ENCODE measurements at regions not wholly inside any gene's neighbourhood (a gene's known extent, or its start where the extent isn't known, plus 50 kb on each side); places are given as distances from the start of the nearest gene placed in this dataset.

DNA sequence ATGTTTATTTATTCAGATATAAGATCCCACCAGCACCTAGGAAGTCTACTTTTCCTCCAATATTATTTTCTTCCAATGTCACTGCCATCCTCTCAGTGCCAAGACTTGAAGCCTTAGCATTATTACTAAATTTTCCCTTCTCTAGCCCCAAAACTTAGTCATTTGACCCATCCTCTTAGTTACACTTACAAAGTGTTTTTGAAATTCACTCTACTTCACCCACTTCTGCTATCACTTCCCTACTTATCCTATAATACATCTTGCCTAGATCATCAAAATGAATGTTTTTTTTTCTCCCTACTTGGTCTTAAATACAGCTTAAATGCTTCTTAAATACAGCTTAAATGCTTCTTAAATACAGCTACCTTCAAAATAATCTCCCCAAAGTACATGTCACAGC, 376.6 kb downstream of the RSL24D1 start:
- peaks cover 14% of the 10 kb centered on the region for H3K9me3 Mint-ChIP-seq
- no peak overlapping the region for H3K27ac Mint-ChIP-seq
- H3K4me1 Mint-ChIP-seq: no peaks in the 10 kb centered on the region
- TF ChIP-seq, protein P1, sequence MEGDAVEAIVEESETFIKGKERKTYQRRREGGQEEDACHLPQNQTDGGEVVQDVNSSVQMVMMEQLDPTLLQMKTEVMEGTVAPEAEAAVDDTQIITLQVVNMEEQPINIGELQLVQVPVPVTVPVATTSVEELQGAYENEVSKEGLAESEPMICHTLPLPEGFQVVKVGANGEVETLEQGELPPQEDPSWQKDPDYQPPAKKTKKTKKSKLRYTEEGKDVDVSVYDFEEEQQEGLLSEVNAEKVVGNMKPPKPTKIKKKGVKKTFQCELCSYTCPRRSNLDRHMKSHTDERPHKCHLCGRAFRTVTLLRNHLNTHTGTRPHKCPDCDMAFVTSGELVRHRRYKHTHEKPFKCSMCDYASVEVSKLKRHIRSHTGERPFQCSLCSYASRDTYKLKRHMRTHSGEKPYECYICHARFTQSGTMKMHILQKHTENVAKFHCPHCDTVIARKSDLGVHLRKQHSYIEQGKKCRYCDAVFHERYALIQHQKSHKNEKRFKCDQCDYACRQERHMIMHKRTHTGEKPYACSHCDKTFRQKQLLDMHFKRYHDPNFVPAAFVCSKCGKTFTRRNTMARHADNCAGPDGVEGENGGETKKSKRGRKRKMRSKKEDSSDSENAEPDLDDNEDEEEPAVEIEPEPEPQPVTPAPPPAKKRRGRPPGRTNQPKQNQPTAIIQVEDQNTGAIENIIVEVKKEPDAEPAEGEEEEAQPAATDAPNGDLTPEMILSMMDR (IDR thresholded peaks at IDR 0.05; ENCODE audit: unreplicated experiment in 3 of 3): no peak
- H3K36me3 Mint-ChIP-seq (ENCODE audit: low read depth): no peaks in the 10 kb centered on the region
- no peak overlapping the region for H3K4me3 Mint-ChIP-seq
- no peaks in the 10 kb centered on the region for H3K27me3 Mint-ChIP-seq (ENCODE audit: low read depth)

DNA sequence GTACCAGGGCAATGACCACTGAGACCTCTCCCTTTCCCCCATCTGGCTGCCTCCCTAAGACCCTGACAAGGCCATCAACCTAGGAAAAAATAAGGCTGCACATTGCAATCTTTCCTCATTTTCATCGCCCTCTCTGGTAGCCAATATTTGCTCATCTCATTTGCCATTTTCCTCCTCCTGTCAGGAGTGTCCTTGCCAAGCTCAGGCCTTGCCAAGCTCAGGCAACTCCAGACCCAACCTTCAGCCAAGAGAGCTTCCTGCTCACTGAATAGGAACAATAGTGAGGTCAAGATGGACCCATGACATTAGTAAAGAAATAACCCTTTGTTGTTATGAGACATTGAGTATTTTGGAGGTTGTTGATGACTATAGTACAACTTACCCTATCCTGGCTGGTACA, 380.3 kb downstream of the RSL24D1 start:
- Mint-ChIP-seq H3K27ac (no peak overlapping the region), H3K27me3 (ENCODE audit: low read depth) (no peaks in the 10 kb centered on the region), H3K4me1 (no peaks in the 10 kb centered on the region), H3K4me3 (no peak overlapping the region), H3K36me3 (ENCODE audit: low read depth) (no peaks in the 10 kb centered on the region), H3K9me3 (peaks cover 16% of the 10 kb centered on the region)
- TF ChIP-seq, protein P1 (IDR thresholded peaks at IDR 0.05; ENCODE audit: unreplicated experiment in 3 of 3): no peak

DNA sequence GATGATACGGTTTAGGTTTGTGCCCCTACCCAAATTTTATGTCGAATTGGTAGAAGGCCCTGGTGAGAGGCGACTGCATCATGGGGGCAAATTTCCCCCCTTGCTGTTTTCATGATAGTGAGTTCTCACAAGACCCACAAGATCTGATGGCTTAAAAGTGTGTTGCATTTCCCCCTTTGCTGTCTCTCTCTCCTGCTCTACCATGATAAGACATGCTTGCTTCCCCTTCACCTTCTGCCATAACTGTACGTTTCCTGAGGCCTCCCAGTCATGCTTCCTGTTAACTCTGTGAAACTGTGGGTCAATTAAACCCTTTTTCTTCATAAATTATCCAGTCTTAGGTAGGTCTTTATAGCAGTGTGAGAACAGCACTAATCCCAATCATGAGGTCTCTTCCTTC, 381.2 kb downstream of the RSL24D1 start:
- Mint-ChIP-seq H3K4me3 (no peak overlapping the region), H3K4me1 (no peaks in the 10 kb centered on the region), H3K27ac (no peak overlapping the region), H3K36me3 (ENCODE audit: low read depth) (no peaks in the 10 kb centered on the region), H3K9me3 (peaks cover 16% of the 10 kb centered on the region), H3K27me3 (ENCODE audit: low read depth) (no peaks in the 10 kb centered on the region)
- TF ChIP-seq, protein P1 (IDR thresholded peaks at IDR 0.05; ENCODE audit: unreplicated experiment in 3 of 3): no peak

DNA sequence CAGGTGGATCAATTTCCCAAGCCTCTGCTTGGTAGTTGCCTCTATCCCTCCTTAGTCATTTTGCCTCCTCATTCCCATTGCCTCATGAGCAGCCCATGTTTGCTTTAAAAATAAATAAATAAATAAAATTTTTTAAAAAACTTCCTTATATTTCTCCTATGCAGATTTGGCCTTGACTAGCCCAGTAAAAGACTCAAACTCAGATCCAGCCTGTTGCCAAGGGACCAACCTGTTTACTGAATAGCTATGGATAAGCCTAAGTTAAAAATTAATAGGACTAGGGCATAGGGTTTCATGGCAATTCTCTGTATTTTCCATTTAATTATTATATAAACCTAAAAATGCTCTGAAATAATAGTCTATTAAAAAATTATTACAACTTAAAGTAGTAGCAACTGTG, 384.4 kb downstream of the RSL24D1 start:
- no peak overlapping the region for H3K27ac Mint-ChIP-seq
- H3K27me3 Mint-ChIP-seq (ENCODE audit: low read depth): no peaks in the 10 kb centered on the region
- no peaks in the 10 kb centered on the region for H3K36me3 Mint-ChIP-seq (ENCODE audit: low read depth)
- no peaks in the 10 kb centered on the region for H3K4me1 Mint-ChIP-seq
- peaks cover 16% of the 10 kb centered on the region for H3K9me3 Mint-ChIP-seq
- TF ChIP-seq, protein P1 (IDR thresholded peaks at IDR 0.05; ENCODE audit: unreplicated experiment in 3 of 3): no peak
- H3K4me3 Mint-ChIP-seq: no peak overlapping the region

DNA sequence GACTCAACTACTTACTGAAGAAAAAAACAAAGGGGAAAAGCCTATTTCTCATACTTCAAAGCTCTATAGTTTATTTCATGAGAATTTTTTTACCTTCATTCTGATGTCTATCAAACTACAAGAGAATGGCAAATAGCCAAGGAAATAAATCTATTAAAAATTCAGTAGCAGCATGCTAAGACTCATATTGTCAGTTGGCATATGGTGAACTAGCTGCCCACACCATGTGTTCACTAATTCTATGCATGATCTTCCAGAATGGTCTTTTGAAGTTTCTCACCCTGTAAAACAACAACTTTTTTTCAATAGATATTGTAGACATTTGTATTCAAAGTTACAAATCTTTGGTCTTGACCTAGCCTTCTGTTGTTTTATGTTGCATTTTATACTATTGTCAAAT, 386.2 kb downstream of the RSL24D1 start:
- no peak overlapping the region for H3K4me3 Mint-ChIP-seq
- peaks cover 9% of the 10 kb centered on the region for H3K4me1 Mint-ChIP-seq
- peaks cover 11% of the 10 kb centered on the region for H3K9me3 Mint-ChIP-seq
- no peaks in the 10 kb centered on the region for H3K36me3 Mint-ChIP-seq (ENCODE audit: low read depth)
- H3K27ac Mint-ChIP-seq: no peak overlapping the region
- no peaks in the 10 kb centered on the region for H3K27me3 Mint-ChIP-seq (ENCODE audit: low read depth)
- TF ChIP-seq, protein P1 (IDR thresholded peaks at IDR 0.05; ENCODE audit: unreplicated experiment in 3 of 3): no peak

DNA sequence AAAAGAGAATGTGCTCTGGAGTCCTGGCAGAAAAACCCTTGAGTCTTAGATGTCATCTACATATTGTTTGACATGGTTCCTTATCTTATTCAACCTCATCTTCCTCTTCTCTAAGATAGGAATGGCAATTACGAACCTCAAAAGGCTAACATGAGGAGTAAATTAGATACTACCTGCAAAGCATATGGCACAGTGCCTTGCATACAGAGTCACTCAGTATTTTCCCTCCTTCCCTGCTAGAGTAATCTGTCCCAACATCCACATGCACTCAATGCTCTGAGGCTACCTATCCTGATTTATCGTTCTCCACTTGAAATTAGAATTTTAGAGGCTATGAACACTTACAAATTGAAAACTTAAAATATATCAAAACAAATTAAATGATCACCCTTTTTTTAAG, 386.7 kb downstream of the RSL24D1 start:
- H3K4me3 Mint-ChIP-seq: no peak overlapping the region
- TF ChIP-seq, protein P1 (IDR thresholded peaks at IDR 0.05; ENCODE audit: unreplicated experiment in 3 of 3): no peak
- peaks cover 9% of the 10 kb centered on the region for H3K4me1 Mint-ChIP-seq
- no peak overlapping the region for H3K27ac Mint-ChIP-seq
- H3K27me3 Mint-ChIP-seq (ENCODE audit: low read depth): no peaks in the 10 kb centered on the region
- peaks cover 7% of the 10 kb centered on the region for H3K9me3 Mint-ChIP-seq
- no peaks in the 10 kb centered on the region for H3K36me3 Mint-ChIP-seq (ENCODE audit: low read depth)
